ENCODE measurements at regions not wholly inside any gene's neighbourhood (a gene's known extent, or its start where the extent isn't known, plus 50 kb on each side); places are given as distances from the start of the nearest gene placed in this dataset.
"Not testable (repeated sequence)": the region's sequence is repeated elsewhere in the genome, so short reads cannot be mapped to it uniquely, and the experiment has no call there.

DNA sequence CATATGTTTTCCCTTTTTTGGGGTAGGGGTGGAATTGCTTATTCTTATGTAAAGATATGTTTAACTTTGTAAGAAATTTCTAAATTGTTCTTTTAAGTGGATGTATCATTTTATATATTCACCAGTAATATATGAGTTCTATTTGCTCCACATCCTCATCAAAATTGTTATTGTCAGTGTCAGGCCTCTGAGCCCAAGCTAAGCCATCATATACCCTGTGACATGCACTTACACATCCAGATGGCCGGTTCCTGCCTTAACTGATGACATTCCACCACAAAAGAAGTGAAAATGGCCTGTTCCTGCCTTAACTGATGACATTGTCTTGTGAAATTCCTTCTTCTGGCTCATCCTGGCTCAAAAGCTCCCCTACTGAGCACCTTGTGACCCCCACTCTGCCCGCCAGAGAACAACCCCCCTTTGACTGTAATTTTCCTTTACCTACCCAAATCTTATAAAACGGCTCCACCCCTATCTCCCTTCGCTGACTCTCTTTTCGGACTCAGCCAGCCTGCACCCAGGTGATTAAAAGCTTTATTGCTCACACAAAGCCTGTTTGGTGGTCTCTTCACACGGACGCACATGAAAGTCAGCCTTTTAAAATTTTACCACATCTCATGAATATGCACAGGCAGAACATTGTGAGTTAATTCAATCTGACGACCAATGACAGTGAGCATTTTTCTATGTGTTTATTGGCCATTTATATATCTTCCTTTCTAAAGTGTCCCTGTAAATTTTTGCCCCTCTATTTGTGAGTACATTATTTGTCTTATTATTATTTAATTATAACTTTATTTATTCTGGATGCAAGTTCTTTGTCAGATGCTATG, 176.8 kb downstream of the CDC14C start:
- not testable (repeated sequence) for ATAC-seq

DNA sequence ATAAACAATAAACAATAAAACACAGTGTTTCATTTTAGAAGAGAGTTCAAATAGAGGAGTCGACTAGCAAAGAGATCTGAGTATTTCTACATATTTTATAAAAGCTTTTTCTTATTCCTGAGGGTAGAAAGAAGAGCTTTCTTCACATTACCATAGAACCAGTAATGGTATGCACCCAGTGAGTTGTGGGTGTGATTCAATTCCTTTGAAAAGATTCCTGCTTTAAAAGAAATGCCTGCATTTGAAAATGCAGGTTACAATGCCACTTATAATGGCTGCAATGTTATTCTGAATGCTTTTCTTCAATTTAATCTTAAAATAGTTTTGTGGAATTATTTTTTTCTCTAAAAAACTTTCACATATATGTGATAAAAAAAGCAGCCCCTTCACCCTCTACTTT, 178.1 kb downstream of the CDC14C start:
- DNase-seq (no peak), ATAC-seq (no peak)

More for the DNA sequence above, 176.8 kb downstream of the CDC14C start:
- not testable (repeated sequence) for DNase-seq

DNA sequence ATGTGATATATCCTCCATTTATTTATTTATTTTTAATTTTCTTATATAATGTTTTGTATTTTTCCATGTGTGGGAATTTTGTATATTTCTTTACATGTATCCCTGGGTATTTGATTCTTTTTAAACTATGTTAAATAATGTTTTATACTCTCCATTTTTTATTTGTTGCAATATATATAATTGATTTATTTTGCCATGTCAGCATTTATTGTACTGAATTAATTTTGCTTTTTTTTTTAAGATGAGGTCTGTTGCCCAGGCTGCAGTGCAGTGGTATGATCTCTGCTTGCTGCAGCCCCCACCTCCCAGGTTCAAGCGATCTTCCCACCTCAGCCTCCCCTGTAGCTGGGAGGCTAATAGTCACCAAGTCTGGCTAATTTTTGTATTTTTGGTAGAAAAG, 187.4 kb downstream of the CDC14C start:
- no peak for ATAC-seq
- DNase-seq = no peak

DNA sequence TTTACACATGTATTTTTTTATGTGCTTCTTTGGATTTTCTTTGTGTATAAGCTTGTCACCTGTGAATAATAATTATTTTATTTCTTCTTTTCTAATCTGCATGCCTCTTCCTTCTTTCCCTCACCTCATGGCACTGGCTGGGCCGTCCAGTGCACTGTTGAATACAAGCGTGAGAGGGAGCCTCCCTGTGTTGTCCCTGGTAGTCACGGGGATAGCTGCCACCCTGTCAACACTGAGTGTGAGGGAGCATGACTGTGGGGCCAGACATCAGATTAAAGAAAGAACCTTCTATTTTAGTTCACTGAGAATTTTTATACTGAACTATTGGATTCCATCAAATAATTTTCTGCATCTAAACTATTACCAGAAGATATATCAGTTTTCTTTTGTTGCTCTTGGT, 187.9 kb downstream of the CDC14C start:
- ATAC-seq (no peak), DNase-seq (no peak)

DNA sequence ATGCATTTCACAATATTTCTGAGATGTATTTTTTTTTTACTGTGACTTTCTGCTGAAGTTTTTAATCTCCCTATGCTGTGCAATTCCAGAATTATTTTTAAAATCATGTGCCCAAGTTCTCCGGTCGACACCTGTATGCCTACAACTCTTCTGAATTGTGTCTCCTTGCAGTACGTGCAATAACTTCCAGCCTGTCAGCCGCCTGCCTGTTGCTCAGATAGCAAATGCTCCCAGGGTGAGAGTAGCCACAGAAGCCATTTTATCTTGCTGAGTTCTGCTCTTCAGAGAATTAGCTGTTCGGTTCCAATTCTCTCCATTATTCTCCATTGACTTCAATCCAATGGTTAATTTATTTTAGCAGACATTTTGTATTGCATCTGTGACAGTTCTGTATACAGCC, 188.3 kb downstream of the CDC14C start:
- DNase-seq (no peak), ATAC-seq (no peak)

DNA sequence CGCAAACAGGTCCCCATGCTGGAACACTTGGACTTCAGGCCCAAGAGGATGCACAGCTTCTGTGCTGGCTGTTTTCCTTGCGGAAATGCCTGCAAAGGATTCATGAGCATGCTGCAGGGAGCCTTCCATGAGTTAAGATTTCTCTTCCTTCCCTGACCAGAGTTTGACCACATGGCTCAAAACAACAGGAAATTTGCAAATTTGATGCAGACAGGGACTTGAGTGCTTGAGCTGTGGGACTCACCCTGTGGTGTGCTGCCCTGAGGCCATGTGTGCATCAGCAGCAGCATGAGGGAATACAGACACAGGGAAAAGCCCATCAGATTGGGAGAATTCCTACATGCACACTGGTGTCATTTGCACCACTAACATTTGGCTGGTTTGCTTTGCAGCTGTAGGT, 195.4 kb downstream of the CDC14C start:
- ATAC-seq (no peak), DNase-seq (no peak)

DNA sequence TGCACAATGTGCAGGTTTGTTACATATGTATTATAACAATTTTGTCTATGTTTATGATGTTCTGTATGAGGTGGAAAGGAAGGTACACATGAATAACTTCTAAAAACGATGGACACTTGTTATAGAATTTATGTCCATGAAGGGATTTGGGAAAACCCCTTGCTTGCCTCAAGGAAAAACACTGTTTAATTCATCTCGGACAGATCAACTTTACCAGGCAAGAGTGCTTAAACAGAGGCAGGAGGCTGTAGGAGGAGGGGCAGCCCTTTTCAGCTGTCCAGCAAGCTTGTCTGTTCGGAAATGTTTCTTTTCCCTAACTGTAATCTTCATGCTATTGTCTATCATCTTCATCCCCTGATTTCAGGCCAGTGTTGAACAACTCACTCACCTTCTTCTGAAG, 200.9 kb downstream of the CDC14C start:
- ATAC-seq (no peak), DNase-seq (no peak)

DNA sequence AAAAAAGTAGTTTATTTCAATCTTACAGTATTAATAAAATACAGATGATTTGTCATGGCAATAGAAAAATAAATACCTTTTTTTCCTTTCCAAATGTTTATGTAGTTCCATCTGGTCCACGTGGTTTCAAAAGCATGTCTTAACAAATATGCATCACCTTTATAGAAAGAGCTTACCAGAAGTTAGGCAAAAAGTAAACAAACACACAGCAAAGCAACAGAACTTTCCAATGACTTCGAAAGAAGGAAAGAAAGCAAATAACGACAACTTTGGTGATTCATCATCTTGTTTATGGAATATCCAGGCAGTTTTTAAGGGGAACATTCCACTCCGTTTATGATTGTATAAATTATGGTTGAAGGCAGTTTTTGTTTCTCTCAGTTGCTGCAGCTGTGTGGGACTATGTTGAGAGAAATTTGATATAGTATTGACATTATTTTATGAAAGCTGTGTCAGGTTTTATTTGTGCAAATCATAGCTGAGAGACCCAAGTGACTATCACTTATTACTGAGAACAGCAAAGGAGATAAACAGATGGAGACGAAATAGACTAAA, 203.1 kb downstream of the CDC14C start:
- DNase-seq (no peak), ATAC-seq (no peak)

DNA sequence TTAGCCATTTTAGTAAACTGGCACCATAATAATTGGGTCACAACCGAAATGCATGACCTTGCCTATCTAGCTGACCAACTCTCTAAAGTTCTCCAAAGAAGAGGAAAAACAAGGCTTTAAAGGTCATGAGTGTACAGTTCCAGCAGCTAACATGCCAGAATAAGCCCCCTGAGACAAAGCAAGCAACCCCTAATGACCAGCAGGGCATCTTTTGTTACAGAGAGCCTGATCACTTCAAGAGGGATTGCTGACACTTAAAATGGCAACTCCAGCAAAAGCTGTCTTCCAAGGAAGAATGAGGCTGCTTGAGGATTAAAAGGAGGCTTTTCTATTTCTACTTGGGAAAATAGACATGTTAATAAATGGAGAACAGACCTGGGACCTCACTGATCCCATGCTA, 213.6 kb downstream of the CDC14C start:
- no peak for ATAC-seq

DNA sequence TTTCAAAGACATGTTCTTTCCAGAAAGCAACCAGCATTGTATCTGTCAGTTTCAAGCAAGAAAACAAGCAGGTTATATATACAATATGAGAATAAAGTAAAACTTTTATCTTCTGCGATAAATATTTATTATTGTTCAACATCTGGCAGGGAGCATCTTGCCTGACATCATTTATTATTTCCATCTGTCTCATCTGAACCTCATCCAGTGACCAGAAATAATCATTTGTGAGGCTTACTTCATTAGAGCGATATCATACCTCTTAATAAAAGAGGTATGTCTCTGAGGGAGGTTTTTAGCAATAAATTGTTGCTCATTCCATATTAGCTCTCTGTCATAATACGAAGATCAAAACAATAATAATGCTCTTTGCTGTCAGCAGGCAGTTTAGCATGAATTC, 226.1 kb downstream of the CDC14C start:
- DNase-seq = no peak
- no peak for ATAC-seq

More for the DNA sequence above, 213.6 kb downstream of the CDC14C start:
- no peak for DNase-seq

DNA sequence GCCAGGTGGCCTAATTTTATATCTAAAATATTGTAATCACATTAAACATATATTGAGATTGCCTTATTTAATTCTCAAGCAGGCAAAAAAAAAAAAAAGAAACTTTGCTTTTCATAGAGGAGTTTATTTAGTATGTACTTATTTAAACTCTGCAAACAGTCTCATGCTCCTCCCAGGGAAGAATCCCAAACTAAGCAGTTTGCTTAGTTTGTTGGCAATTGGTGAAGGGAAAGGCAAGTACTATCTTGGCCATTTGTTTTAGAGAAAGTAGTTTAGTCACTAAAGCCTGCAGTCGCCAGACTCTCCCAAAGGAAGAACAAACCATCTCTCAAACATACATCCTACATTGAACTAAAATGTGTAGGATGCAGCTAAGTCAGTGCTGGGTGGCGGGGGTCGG, 226.8 kb downstream of the CDC14C start:
- no peak for DNase-seq
- ATAC-seq = no peak

DNA sequence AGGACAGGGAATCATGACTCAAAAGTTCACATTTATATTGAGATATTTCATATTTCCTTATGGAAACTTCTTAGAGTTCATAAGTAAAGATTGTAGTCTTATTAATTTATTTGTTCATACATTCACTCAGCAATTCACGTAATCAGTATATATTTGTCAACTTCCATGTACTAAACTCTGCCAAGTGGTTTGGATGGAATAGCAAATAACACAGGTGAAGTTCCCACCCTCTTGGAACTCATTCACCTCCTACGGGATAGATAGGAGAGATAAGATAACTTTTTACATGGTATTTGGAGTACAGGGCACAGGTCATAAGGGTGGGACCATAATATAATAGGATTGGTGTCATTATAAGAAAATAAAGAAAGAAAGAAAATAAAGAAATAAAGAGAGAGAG, 234.0 kb downstream of the CDC14C start:
- DNase-seq = no peak
- ATAC-seq = no peak

DNA sequence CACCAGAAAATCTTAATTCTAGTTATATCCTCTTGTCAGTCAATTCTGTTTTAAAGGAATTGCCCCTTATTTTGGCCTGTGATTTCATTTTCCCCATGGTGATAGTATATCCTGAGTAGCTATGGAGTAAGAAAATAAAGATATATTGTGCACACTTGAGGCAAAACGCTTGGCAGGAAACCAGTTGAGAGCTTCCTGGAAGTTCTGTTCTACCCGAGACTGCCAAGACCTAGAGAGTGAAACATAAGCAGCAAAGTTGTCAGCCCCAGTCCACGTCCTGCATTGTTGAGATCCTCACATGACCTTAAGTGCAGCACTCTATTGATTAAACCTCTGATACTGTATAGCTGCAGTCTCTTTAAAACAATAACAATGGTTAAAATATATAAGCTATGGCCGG, 235.2 kb downstream of the CDC14C start:
- no peak for DNase-seq
- no peak for ATAC-seq

DNA sequence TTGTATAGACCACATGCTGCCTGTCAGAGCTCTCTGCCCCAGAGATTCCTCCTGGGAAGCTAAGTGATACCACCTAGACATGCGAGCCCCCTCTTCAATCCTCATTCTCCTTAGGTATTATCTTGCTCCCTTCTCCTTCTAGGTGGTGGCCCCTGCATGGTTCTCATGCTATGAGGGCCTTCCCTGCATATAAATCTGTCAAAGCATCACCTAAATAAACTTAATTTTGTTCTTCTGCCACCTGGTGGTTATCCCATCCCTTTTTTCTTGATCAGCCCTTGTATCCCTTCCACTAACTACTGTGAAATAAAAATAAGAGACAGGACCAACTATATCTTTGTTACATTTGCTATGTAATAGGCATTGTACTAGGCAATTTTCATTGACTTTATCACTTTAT, 242.1 kb downstream of the CDC14C start:
- no peak for ATAC-seq
- no peak for DNase-seq

DNA sequence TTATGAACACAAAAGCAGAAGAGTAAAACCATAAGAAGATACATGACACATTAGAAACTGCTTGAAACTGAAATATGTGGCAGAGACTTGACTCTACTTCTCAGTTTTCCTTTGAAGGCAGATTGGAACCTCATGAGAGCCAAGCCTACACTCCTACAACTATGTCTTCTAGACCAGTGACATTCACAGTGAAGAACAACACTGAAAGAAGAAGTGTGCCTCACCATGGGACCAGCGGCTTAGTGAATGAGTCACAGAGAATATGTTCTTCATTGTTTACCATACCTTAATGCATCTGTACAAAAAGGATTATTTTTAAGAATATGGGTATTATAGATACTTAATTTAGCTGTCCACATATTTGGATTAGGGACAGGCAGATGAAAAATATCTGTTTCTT, 248.3 kb downstream of the CDC14C start:
- ATAC-seq (no peak), DNase-seq (no peak)

DNA sequence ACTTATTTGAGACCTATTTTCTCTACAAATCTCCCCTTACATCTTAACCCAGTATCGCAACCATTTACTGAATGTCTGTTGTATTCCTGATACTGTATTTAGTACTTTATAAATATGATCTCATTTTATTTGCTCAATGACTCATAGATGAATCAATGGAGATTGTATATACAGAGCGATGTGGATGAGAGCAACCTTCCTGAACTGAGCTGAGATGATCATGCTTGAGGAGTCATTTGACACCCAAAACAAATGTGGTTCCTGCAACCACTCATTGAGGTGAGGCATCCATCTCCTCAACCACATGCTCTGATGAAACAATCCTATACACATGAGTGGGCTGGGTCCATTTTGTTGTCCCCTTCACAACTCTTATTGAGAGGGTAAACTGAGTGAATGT, 250.0 kb downstream of the CDC14C start:
- ATAC-seq (no peak), DNase-seq (no peak)

DNA sequence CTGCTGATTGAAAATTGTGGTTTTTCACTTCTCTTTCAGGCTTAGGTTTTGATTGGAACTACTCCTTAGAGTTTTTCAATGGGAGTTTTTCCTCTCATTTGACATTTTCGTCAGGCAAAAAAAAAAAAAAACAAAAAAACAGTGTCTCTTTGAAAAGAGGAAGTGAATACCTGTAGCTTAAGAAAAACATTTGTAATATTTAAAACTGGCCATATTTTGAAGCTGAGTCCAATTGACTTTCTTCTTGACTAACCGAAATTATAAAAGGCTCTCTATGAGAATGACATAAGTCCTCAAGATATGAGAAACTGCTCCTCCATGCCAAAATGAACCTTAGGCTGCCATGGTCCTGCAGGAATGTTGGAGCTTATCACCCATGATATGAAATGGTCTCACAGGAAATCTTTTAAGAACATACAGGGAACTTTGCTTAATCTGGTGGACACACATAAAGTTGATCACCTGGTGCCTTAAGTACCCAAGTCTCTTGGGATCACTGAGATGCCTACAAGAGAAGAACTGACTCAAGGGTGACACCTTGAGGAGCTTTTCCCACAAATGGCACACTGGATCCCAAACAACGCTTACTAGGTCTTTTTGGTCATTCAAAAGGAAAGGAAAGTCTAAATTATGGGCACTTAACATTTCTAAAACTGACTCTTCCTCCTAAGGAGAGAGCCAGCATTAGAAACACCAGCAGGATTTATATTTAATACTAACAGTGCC, 263.4 kb downstream of the CDC14C start:
- DNase-seq = no peak
- no peak for ATAC-seq

DNA sequence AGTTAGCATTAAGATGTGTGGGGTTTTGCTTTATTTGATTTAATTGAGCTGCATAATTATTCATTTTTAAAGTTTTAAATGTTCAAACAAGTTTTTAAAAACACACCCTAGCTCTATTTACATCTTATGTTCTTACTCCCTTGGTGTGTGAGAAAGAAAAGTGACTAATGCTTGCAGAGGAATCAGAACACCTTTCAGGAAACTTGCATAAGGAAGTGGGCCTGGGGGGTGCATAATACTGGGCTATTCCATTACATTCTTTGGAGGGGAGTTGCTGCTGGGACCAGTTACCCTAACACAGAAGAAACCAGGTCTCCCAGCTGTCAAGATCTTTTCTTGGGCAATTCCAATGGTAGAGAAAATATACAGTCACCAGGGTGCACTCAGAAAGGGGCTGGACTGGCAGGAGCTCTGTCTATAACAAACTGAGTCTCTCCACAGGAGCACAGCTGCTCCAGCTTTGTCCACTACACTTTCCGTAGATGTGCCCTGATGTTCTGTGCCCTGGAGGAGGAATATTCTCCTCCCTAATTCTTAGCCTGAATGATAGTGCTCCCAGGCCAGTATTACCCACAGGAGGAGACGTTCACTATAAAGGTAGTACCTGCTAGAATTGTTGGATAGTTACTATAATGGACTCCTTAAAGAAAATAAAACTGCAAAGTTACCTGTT, 304.2 kb downstream of the CDC14C start:
- ATAC-seq (no peak), DNase-seq (no peak)

DNA sequence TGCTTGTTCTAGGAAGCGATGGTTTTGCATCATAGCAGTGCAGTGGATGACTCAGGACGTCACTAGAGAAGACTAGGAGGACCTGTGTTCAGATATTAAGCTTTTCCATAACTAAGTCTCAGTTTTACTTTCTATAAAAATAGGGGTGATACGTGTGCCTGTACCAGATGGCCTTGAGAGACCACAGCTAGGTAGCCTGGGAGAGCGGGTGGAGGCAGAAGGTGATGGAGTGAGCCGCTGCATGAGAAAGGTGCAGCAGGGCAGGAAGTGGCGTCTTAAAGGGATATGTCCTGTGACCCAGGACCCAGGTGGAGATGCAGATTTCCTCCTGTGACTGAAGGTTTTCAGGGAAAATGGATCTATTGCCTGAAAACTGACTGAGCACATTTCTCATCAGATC, 304.9 kb downstream of the CDC14C start:
- ATAC-seq (no peak), DNase-seq (no peak)

DNA sequence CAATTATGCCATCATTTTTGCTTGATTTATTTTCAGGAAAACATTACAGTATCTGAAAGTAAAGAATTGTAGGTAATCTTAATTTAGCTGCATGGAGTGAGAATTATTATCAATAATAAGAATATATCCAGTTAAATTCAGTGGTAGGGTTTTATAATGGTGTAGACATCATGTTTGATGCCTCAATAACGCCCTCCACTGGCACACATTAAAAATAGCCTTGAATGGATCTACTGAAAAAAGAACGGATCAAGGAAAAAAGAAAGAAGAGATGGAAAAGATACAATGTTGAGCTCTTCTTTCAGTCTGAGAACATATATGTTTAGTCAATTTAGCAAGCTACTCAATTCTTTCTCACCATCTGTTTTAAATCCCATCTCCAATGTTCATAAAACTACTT, 319.2 kb downstream of the CDC14C start:
- ATAC-seq (no peak), DNase-seq (no peak)

DNA sequence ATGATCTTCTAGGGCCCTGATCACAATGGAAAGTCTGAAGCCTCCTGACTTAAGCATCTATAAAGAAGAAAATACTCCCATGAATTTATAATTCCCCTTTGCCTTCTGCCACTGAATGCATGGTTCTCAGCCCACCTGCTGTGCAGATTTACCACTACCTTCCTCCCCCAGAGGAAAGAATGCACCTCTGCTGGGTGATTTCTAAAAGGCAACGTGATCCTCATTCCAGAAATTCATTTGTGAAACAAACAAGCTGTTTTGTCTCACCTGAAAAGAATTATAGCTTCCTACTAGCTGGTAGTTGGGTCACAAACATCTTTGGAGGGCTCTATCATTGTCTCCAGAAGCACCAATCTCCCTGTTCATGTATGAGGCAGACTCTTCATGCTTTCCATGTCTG, 320.2 kb downstream of the CDC14C start:
- no peak for ATAC-seq
- DNase-seq = no peak

DNA sequence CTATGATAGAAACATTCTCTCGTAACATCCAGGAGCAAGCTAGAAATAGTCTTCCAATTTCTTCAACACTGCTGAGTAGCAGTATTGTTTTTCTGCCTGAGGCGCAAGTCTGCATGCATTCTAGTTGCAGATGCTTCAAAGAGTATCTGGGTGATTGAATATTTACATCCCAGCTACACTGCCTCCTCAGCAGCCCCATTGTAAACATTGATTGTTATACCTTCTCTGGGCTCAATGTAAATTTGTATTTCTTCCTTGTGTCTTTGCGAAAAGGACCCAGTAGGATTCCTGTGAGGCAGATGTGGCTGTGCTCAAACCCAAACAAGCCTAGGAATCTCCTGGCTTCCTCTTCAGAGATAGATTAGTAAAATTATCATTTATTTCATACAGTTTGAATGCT, 320.7 kb downstream of the CDC14C start:
- DNase-seq (no peak), ATAC-seq (no peak)

DNA sequence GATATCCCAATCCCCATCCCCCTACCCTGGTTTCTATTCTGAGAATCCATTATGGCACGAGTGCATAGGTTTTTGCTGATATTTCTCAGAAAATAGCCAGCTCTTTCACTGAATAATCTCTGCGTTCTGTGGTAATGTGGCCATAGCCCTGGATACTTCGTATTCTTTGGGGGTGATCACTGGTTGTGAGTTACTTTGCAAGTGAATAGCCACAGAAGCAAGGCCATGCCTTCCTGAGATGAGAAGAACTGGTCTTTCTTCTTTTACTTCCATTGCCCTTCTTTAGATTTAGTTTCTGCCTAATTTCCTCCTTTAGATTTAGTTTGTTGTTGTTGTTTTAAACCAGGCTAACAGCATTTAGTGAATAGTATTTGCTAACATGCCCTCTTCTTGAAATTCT, 323.4 kb downstream of the CDC14C start:
- DNase-seq (no peak), ATAC-seq (no peak)
